GM19395 (cell line): ENCODE measurements at regions not wholly inside any gene's neighbourhood (a gene's known extent, or its start where the extent isn't known, plus 50 kb on each side); places are given as distances from the start of the nearest gene placed in this dataset.

Experiments used
- ATAC-seq: cut with Tn5 transposase; IDR thresholded peaks from one replicate; pipeline ENCODE4 v1.9.1; 2021; ENCODE audit warnings: mild to moderate bottlenecking, moderate library complexity; ENCODE audit not compliant: unreplicated experiment

DNA sequence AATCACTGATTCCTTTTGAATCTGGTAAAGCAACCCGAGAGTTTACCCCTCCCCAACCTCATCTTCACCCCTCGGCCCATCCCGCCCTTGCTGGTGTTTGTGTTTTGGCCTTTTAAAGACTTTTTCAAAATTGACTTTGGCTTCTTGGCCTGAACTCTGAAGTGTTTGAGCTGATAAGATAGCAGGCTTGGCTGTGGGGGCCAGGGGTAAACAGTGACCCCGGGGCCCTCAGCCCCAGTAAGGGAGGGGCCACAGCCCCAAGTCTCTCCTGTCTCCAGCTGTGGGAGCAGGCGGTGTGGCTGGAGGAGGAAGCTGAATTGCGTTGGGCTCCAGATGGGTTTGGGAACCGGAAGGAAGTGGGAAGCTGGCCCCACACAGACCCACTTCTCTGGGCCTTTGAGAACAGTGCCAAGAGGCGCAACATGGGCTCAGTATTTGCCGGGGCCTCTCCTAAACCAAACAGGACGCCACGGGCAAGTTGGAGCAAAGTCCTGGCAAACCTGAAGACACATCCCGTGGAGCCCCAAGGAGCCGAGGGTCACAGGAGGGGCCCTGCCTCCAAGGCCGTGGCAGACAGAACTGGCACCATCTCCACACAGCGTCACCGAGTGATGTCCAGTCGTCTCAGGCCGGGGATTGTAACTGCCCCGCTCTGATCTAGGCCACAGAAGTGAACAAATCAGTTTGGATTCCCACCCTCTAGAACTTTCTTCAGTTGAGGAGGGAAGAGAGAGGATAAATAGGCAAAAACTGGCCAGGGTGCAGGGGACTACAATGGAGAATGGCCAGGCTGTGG is 54.3 kb upstream of the PTPN1 start:
- ATAC-seq = no peak

DNA sequence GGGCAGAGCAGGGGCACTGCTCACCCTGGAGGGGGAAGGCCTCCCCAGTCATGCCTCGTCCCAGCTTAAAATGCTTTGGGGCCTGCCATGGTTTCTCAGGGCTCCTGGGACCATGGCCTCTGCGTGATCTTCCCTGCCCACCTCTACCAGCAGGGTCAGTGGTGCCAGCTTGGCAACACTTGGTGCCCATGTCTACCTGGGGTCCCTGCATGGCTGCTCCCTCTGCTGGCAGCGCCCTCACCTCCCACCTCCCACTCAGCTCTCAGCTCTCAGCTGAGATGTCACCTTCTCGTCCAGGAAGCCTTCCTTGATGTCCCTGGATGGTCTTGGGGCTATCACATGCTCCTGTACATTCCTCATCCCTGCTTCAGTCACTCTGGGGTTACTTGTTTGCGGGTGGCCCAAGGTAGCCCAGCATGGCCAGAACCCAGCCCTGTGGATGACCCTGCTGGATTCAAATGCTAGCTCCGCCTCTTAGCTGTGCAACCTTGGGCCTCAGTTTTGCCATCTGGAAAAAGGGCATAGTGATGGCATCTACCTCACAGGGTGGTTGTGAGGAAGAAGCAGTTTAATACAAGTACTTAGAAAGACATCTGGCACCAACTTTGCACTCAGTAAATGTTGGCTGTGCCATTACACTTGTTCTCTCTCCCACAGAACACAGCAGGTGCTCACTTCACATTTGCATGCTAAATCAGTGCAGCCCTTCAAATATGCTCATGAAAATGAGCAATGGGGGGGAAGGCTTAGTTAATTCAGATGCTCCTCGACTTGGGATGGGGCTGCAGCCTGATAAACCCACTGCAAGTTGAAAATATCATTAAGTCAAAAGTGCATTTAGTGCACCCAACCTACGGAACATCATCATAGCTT is 53.5 kb upstream of the PTPN1 start:
- no peak for ATAC-seq

DNA sequence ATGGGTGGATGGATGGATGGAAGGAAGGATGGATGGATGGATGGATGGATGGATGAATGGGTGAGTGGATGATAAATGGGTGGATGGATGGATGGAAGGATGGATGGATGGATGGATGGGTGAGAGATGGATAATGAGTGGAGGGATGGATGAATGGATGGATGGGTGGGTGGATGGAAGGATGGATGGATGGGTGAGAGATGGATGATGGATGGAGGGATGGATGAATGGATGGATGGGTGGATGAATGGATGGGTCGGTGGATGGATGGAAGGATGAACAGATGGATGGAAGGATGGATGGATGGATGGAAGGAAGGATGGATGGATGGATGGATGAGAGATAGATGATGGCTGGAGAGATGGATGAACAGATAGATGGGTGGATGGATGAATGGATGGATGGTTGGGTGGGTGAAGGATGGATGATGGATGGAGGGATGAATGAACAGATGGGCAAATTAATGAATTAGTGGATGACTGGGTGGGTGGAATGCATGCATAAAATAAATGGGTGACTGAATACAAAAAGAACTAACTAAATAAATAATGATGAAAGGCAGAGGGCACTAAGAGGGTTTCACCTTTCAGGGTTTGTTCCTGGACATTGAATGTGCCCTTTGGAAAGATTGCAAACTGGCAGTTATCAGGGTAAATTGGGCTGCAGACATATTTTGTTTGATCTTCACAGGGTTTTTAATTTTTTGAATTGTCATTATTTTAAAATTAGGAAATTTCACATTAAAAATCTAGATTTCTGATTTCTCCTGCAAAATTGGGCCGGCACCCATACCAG is 50.9 kb upstream of the PTPN1 start:
- no peak for ATAC-seq

DNA sequence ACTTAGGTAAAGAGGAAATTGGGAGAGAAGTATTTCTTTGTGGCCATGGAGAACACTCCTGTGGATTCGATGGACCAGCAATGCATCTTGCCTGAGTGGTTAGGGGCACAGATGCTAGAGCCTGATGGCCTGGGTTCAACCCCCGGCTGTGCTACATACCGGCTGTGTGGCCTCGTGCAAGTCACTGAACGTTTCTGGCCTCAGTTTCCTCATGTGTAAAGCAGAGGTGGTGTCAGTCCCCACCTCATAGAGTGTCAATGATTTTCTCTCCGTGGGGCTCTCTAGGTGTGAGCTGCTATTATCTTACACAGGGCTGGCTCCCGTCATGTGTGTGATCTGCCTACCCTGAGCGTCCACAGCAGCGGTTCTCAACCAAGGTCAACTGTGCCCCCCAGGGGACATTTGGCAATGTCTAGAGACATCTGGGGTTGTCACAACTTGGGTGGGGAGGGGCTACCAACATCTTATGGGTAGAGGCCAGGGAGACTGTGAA is 50.0 kb upstream of the PTPN1 start:
- ATAC-seq = no peak
